Esophagus muscularis mucosa (tissue), 4 donors: ENCODE measurements at regions not wholly inside any gene's neighbourhood (a gene's known extent, or its start where the extent isn't known, plus 50 kb on each side); places are given as distances from the start of the nearest gene placed in this dataset.

Experiments used
- DNase-seq: peaks from one replicate; pipeline ENCODE4 v3.0.0-alpha.2; 2017; ENCODE audit errors: extremely low spot score
- H3K27ac ChIP-seq, 4 donors: fragments of 200-600 bp; sonication (generic); replicated peaks in 1 of 4; 1 replicate in 3 of 4; 2 replicates in 1 of 4; pipeline ENCODE4 v1.5.1; 2016 to 2019; ENCODE audit warnings: mild to moderate bottlenecking in 1 of 4
- H3K27me3 ChIP-seq, 4 donors: fragments of 200-600 bp; sonication (generic); one replicate each; pipeline versions ENCODE4 v1.5.1 to v1.6.0; 2016 to 2019
- H3K36me3 ChIP-seq, 4 donors: fragments of 200-600 bp; sonication (generic); one replicate each; pipeline ENCODE4 v1.5.1; 2016 to 2019
- H3K4me1 ChIP-seq, 4 donors: fragments of 200-600 bp; sonication (generic); one replicate each; pipeline ENCODE4 v1.5.1; 2016 to 2019
- H3K4me3 ChIP-seq, 4 donors: fragments of 200-600 bp; sonication (generic); 1 replicate in 2 of 4; 2 replicates in 2 of 4; pipeline ENCODE4 v1.5.1; 2016 to 2019; ENCODE audit warnings: mild to moderate bottlenecking in 4 of 4, moderate library complexity in 1 of 4
- H3K9me3 ChIP-seq, 4 donors: fragments of 200-600 bp; sonication (generic); 1 replicate in 3 of 4; 2 replicates in 1 of 4; pipeline ENCODE4 v1.5.1; 2016 to 2019
- EP300 ChIP-seq: sonication (generic); formaldehyde crosslinking; IDR thresholded peaks from one replicate; pipeline ENCODE4 v1.6.1; 2017; ENCODE audit warnings: antibody characterized with exemption
- POLR2A ChIP-seq: fragments of 450-650 bp; IDR thresholded peaks from one replicate; pipeline ENCODE4 v1.6.1; 2017; ENCODE audit warnings: antibody characterized with exemption, moderate library complexity, mild to moderate bottlenecking, low read depth
- POLR2AphosphoS5 ChIP-seq, 2 donors: sonication (generic); formaldehyde crosslinking; IDR thresholded peaks; one replicate each; pipeline ENCODE4 v1.6.1; 2017; ENCODE audit warnings: antibody characterized with exemption in 2 of 2
- WGBS: methylation state at CpG from one replicate; pipeline ENCODE4 v1.1.5; 2018; 5-methylcytosine and 5-hydroxymethylcytosine counted together
- intact Hi-C: fragments of 100-400 bp; cut with DNase I; formaldehyde crosslinking; loops from one replicate; pipeline ENCODE4 v1.15.1; 2023
- TF ChIP-seq, protein P1 (sequence below), 3 experiments: fragments of 200-600 bp in 2 of 3; fragments of 450-650 bp in 1 of 3; sonication (generic) in 2 of 3; IDR thresholded peaks; one replicate each; pipeline ENCODE4 v1.5.1; 2017 to 2019; ENCODE audit warnings: antibody characterized with exemption in 3 of 3, mild to moderate bottlenecking in 2 of 3, moderate library complexity in 1 of 3

DNA sequence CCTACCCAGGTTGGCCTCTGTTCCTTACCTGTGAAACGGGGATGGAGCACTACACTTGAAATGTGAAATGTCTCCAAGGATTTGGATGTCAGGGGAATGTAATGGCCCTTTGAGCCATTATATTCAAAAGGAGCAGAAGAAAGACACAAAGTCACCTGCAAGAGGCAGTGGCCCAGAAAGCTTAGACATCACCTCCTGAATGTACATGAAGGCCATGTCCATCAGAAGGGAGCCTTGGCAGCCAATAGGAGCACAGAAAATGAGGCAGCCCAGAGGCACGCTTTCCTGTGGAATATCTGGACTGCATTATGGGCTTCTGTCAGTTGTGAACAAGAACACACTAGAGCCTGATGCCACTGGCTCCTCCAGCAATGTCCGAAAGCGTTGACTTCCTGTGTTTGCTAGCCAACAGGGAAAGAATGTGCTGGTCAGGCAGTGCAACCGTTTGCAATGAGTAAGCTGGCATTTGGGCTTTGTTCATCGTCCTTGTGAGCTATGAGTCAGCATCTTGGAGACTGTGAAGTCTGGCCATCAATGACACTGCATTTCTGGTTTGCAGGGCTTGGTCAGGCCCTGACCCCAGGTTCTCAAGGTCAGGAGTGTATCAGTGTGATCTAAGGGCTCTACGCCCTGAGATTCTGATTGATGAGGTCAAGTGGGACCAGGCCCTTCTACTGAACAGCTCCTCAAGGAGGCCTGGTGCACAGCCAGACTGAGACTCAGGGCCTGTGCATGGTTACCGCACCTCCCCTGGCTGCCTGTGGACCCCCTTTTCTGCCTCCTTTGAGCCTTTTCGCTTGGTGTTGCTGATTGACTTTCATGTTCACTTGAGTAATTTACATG, 222.4 kb downstream of the RPS24 start:
- TF ChIP-seq POLR2AphosphoS5 (IDR thresholded peaks at IDR 0.05) (peak; percentile 84 to 87), EP300 (no peak), POLR2A (no peak)
- TF ChIP-seq, protein P1, sequence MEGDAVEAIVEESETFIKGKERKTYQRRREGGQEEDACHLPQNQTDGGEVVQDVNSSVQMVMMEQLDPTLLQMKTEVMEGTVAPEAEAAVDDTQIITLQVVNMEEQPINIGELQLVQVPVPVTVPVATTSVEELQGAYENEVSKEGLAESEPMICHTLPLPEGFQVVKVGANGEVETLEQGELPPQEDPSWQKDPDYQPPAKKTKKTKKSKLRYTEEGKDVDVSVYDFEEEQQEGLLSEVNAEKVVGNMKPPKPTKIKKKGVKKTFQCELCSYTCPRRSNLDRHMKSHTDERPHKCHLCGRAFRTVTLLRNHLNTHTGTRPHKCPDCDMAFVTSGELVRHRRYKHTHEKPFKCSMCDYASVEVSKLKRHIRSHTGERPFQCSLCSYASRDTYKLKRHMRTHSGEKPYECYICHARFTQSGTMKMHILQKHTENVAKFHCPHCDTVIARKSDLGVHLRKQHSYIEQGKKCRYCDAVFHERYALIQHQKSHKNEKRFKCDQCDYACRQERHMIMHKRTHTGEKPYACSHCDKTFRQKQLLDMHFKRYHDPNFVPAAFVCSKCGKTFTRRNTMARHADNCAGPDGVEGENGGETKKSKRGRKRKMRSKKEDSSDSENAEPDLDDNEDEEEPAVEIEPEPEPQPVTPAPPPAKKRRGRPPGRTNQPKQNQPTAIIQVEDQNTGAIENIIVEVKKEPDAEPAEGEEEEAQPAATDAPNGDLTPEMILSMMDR (IDR thresholded peaks at IDR 0.05), result no peak
- no peaks in the 10 kb centered on the region for H3K27me3 ChIP-seq
- DNase-seq, result no peak
- intact Hi-C loops, result no loop called here
- no peak overlapping the region for H3K4me3 ChIP-seq
- no peaks in the 10 kb centered on the region for H3K36me3 ChIP-seq
- peaks cover 5 to 12% (median 12%) of the 10 kb centered on the region in 4 donors for H3K4me1 ChIP-seq
- H3K9me3 ChIP-seq, result no peaks in the 10 kb centered on the region
- H3K27ac ChIP-seq, result peak overlapping the region; percentile 45 to 69 (median 67)
- 95% methylated on average over 4 of the region's 9 CpGs for WGBS

DNA sequence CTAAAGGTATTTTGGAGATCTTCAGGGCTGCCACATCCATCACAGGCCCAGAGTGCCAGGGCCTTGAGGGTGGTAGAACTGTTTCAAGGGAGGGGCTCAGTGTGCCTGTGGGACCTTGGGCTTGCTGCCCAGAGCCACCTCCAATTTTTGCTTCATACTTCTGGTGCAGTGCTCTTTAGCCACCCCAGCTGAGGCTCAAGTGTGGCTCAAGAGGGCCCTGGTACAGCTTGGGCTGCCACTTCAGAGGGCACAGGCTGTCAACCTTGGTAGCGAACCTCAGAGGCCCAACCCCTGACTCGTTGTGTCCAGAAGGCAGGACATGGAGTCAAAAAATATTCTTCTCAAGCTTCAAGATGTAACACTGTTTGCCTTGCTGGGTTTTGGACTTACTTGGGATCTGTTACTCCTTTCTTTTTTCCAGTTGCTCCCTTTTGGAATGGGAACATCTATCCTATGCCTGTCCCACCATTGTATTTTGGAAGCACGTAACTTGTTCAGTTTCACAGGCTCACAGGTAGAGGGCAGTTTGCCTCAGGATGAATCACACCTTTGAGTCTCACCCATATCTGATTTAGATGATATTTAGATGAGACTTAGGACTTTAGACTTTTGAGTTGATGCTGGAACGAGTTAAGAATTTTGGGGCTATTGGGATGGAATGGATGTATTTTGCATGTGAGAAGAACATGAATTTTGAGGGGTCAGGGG, 224.8 kb downstream of the RPS24 start:
- Histone ChIP-seq H3K4me3 (no peak overlapping the region), H3K36me3 (no peaks in the 10 kb centered on the region), H3K27me3 (no peaks in the 10 kb centered on the region), H3K27ac (no peak overlapping the region), H3K9me3 (no peaks in the 10 kb centered on the region), H3K4me1 (peaks cover 5 to 17% (median 12%) of the 10 kb centered on the region in 4 donors)
- WGBS, result 93% methylated on average over 4 of the region's 4 CpGs
- intact Hi-C loops, result no loop called here
- no peak for DNase-seq
- TF ChIP-seq POLR2A (no peak), EP300 (no peak), POLR2AphosphoS5 (IDR thresholded peaks at IDR 0.05) (no peak)
- TF ChIP-seq, protein P1 (IDR thresholded peaks at IDR 0.05), result no peak

DNA sequence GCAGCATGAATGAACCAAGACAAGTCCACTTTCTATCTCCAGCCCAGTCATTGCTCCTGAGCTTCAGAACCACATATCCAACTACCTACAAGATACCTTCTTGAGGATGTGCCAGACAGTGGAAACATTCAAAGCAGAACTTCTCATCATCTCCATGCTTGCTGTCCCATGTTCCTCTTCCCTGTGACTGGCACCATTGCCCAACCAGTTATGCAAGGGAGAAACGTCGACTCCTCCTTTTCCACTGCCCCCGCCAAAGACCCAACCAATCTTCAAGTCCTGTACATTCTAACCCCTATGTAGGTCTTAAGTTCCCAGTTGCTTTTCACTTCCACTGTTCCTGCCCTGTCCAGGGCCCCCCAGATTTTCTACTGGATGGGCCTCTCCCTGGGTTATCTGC, 225.7 kb downstream of the RPS24 start:
- TF ChIP-seq EP300, result no peak
- TF ChIP-seq, protein P1 (IDR thresholded peaks at IDR 0.05), result no peak
- no peak for TF ChIP-seq POLR2AphosphoS5 (IDR thresholded peaks at IDR 0.05)
- TF ChIP-seq POLR2A, result no peak
- Histone ChIP-seq H3K4me3 (no peak overlapping the region), H3K9me3 (no peaks in the 10 kb centered on the region), H3K27me3 (no peaks in the 10 kb centered on the region), H3K36me3 (no peaks in the 10 kb centered on the region), H3K27ac (no peak overlapping the region), H3K4me1 (peaks cover 5 to 18% (median 12%) of the 10 kb centered on the region in 4 donors)
- intact Hi-C loops, result no loop called here
- WGBS, result 78% methylated on average over 3 of the region's 3 CpGs
- DNase-seq, result no peak

DNA sequence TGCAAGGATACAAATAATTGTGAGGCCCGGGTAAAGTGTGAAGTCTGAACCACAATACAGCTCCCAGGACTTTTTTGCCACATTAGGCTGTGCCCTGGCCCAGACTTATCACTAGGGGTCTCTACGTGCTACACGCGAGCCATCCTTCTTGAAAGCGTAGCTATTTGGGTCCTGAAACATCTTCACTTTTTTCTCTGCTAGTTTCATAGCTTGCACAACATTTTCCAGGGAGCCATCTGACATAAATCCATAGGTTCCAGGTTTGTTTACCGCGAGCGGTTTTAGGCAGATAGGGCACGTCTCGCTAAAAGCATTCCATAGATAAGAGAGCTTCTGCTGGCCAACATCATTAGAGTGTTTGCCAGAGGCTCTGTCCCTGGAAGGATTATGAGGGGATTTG, 226.5 kb downstream of the RPS24 start:
- DNase-seq, result no peak
- Histone ChIP-seq H3K4me1 (peaks cover 5 to 18% (median 12%) of the 10 kb centered on the region in 4 donors), H3K27ac (no peak overlapping the region), H3K36me3 (no peaks in the 10 kb centered on the region), H3K4me3 (no peak overlapping the region), H3K27me3 (no peaks in the 10 kb centered on the region), H3K9me3 (no peaks in the 10 kb centered on the region)
- TF ChIP-seq POLR2A, result no peak
- no peak for TF ChIP-seq POLR2AphosphoS5 (IDR thresholded peaks at IDR 0.05)
- no peak for TF ChIP-seq EP300
- TF ChIP-seq, protein P1 (IDR thresholded peaks at IDR 0.05), result no peak
- 72% methylated on average over 10 of the region's 10 CpGs for WGBS
- intact Hi-C loops, result no loop called here
